GM18511 (cell line): ENCODE measurements at regions not wholly inside any gene's neighbourhood (a gene's known extent, or its start where the extent isn't known, plus 50 kb on each side); places are given as distances from the start of the nearest gene placed in this dataset.

Source experiments
- ATAC-seq: cut with Tn5 transposase; IDR thresholded peaks from one replicate; pipeline ENCODE4 v1.9.1; 2021; ENCODE audit warnings: mild to moderate bottlenecking, moderate library complexity; ENCODE audit not compliant: unreplicated experiment

GRCh38 chr4:111761531-111761930, 383.7 kb upstream of the FAM241A start:
- ATAC-seq = no peak

- no peak for ATAC-seq
Observed at GRCh38 chr4:111770514-111770913, 374.7 kb upstream of the FAM241A start.

- ATAC-seq = no peak
Observed at GRCh38 chr4:111773858-111774257, 371.4 kb upstream of the FAM241A start.

- ATAC-seq = no peak
Observed at GRCh38 chr4:111775556-111776297, 369.5 kb upstream of the FAM241A start.

- ATAC-seq = no peak
Observed at GRCh38 chr4:111776561-111776960, 368.7 kb upstream of the FAM241A start.

GRCh38 chr4:111778543-111778942, 366.7 kb upstream of the FAM241A start:
- no peak for ATAC-seq

- ATAC-seq = no peak
Observed at GRCh38 chr4:111780965-111781364, 364.3 kb upstream of the FAM241A start.

- ATAC-seq = no peak
Observed at GRCh38 chr4:111781611-111782010, 363.6 kb upstream of the FAM241A start.

GRCh38 chr4:111788099-111788498, 357.2 kb upstream of the FAM241A start:
- ATAC-seq = no peak

- no peak for ATAC-seq
Observed at GRCh38 chr4:111789901-111790640, 355.2 kb upstream of the FAM241A start.

- no peak for ATAC-seq
Observed at GRCh38 chr4:111792632-111793031, 352.6 kb upstream of the FAM241A start.

GRCh38 chr4:111793433-111794091, 351.7 kb upstream of the FAM241A start:
- ATAC-seq = no peak

GRCh38 chr4:111797455-111798163, 347.6 kb upstream of the FAM241A start:
- no peak for ATAC-seq

- ATAC-seq = no peak
Observed at GRCh38 chr4:111798840-111799239, 346.4 kb upstream of the FAM241A start.

- no peak for ATAC-seq
Observed at GRCh38 chr4:111800551-111800950, 344.7 kb upstream of the FAM241A start.

GRCh38 chr4:111802191-111802590, 343.1 kb upstream of the FAM241A start:
- no peak for ATAC-seq

GRCh38 chr4:111806331-111806730, 338.9 kb upstream of the FAM241A start:
- no peak for ATAC-seq

GRCh38 chr4:111807576-111807975, 337.7 kb upstream of the FAM241A start:
- ATAC-seq = no peak

GRCh38 chr4:111808174-111808573, 337.1 kb upstream of the FAM241A start:
- ATAC-seq = no peak

GRCh38 chr4:111811661-111812060, 333.6 kb upstream of the FAM241A start:
- ATAC-seq = no peak

- no peak for ATAC-seq
Observed at GRCh38 chr4:111812114-111812513, 333.1 kb upstream of the FAM241A start.
